NCI-H2196 treated with DMSO at 0.1 percent for 48 hours (cell line): ENCODE measurements at regions not wholly inside any gene's neighbourhood (a gene's known extent, or its start where the extent isn't known, plus 50 kb on each side); places are given as distances from the start of the nearest gene placed in this dataset.
"Not testable (repeated sequence)": the region's sequence is repeated elsewhere in the genome, so short reads cannot be mapped to it uniquely, and the experiment has no call there.

Experiments used
- DNase-seq: peaks from one replicate; lab custom pipeline; 2025; ENCODE audit not compliant: unreplicated experiment; lab: John Stamatoyannopoulos, UW

DNA sequence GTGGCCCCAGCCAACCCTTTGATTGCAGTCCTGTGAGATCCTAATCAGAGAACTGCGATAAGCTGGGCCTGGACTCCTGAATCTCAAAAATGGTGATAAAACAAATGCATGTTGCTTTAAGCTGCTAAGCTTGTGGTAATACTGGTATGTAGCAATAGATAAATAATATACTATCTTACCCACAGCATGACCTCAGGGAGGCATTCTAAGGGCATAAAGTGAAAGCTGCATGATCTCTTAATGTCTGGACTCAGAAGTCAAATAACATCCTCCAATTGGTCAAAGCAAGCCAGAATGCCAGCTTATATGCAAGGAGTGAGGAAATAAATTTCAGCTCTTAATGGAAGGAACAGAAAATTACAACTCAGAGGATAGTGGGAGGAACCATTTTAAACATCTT, 246.1 kb downstream of the FSIP2 start:
- no peak for DNase-seq

DNA sequence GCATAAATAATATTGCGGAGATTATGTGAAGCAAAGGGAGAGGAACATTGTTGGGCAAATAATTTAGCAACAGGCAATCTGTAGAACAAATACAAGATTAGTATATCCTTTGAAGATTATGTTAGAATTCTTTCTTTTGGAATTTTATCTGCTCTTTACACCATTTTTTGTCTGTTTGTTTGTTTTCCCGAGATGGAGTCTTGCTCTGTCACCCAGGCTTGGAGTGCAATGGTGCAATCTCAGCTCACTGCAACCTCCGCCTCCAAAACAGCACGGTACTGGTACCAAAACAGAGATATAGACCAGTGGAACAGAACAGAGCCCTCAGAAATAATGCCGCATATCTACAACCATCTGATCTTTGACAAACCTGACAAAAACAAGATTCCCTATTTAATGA, 250.3 kb downstream of the FSIP2 start:
- not testable (repeated sequence) for DNase-seq

GRCh38 chr2:185990861-185991525, 252.4 kb downstream of the FSIP2 start:
- no peak for DNase-seq

- DNase-seq, result no peak
These were observed 260.0 kb downstream of the FSIP2 start for GRCh38 chr2:185998562-185999070.

GRCh38 chr2:186009341-186009740, 270.7 kb downstream of the FSIP2 start:
- no peak for DNase-seq

DNA sequence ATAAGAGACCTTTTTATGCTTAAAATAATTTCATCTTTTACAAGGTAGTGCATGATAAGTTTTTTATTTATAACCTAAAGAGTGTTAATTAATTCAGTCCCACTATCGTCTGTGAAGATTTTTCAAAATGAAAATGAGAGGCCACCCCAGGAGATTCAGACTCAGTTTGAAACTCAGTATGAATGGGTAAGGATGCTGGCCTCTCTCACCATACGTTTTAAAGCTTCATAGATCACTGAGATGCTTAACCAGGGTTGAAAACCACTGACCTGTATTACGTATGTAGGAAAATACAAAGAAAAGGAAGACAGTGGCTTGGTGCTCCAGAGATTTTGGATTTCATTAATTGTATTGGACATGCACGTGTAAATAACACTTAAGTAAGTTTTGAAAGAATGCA, 278.7 kb downstream of the FSIP2 start:
- DNase-seq, result no peak

- DNase-seq, result no peak
These were observed 286.3 kb downstream of the FSIP2 start for GRCh38 chr2:186024921-186025320.

DNA sequence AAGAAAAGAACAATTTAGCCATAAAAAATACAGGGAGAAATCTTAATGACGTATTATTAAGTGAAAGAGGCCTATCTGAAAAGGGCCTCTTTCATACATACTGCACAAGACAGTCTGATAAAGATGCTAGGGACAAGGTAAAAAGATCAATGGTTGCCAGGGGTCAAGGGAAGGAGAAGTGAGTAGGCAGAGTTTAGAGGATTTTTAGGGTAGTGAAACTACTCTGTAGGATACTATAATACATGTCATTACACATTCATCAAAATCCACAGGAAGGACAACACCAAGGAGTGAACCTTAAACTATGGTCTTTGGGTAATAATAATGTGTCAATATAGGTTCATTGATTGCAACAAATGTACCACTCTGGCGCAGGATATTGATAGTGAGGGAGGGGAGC, 289.3 kb downstream of the FSIP2 start:
- DNase-seq, result no peak

GRCh38 chr2:186031229-186031628, 292.6 kb downstream of the FSIP2 start:
- no peak for DNase-seq

DNA sequence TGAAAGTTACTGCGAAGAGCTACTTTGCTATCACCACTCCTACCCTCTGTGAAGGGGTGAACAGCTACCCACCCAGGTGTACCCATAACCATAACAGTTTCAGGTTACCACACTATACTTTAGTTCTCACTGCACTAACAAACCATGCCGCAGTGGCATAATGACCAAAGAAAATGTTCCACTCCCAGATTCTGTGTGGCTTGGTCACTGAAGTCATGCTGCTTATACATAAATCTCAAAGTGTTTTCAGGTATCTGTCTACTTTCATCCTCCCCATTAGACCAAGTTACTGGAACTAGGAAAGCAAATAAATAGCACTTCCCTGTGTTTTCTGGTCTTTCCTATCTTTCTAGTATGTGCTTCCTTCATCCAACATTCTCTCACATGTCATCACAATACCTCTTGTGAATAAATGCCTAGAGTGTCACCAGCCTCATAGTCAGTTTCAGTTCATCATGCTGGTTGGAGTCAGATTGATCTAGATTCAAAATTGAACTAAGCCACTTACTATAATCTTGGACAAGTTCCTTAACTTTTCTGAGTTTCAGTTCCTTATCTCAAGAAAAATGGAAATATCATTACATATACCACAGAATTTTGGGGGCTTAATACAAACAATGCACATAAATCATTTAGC, 293.6 kb downstream of the FSIP2 start:
- no peak for DNase-seq

DNA sequence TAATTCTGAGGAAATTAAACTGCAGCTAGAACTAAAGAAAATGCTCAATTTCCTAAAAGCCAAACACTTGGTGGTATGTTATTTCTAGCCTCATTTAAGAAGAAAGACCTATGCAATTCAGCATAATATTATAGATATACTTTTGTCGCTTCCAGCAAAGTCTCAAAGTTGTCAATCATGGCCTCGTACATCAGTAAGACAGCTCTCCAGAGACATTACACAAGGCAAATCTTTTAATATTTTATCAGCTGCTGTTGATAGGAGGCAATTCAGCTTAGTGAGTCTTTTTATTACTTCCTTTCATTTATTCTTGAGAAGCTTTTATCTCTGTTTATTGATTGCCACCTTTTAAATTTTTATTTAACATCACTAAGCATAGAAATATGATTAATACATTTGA, 294.3 kb downstream of the FSIP2 start:
- no peak for DNase-seq

DNA sequence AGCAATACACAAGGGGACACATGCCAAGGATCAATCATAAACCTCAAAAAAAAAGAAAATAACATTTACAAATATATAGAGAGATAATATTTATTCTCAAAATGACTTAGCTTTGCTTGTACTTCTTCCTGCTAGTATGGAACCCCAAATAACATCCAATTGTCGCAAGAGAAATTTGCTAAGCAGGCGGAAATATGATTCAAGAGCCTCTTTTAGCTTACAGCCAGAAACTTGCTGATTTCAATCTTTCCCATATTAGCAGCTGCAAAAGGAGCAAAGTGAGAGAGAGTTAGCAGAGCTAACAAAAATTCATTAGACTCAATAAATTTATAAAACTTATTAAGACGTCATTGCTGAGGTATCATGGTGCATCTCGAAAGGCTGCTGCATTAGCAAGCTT, 294.9 kb downstream of the FSIP2 start:
- no peak for DNase-seq

DNA sequence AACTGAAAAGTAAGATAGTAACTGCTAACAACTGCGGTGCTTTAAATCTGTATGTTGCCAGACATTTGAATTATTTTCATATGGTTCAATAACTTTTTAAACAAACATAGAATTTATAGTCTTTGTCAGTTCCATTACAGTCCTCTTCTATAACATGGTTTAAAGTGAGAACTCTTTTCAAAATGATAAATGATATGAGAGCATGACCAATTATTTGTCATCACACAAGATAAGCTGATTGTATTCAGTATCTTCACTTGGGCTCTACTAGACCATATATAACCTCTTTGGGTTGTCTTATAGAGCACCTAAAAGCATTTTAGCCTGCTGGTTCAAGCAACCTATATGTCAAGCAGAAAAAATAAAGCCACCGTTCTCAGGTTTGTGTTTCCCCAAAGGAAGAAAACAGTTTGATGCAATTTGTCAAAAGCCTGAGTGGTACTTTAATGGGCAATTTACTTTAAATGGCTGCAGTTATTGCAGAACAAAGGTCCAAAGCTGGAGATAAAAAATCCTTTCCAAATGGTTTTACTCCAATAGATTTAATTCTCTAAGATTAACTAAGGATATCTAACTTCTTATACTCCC, 298.4 kb downstream of the FSIP2 start:
- no peak for DNase-seq

- DNase-seq, result no peak
These were observed 303.8 kb downstream of the FSIP2 start for GRCh38 chr2:186042207-186043028.

- DNase-seq, result no peak
These were observed 306.2 kb downstream of the FSIP2 start for GRCh38 chr2:186044761-186045160.

- DNase-seq, result no peak
These were observed 314.3 kb downstream of the FSIP2 start for GRCh38 chr2:186052930-186053329.

GRCh38 chr2:186058614-186059013, 320.0 kb downstream of the FSIP2 start:
- DNase-seq, result no peak

- peak; percentile 34 for DNase-seq
These were observed 320.5 kb downstream of the FSIP2 start for GRCh38 chr2:186059096-186059495.

DNA sequence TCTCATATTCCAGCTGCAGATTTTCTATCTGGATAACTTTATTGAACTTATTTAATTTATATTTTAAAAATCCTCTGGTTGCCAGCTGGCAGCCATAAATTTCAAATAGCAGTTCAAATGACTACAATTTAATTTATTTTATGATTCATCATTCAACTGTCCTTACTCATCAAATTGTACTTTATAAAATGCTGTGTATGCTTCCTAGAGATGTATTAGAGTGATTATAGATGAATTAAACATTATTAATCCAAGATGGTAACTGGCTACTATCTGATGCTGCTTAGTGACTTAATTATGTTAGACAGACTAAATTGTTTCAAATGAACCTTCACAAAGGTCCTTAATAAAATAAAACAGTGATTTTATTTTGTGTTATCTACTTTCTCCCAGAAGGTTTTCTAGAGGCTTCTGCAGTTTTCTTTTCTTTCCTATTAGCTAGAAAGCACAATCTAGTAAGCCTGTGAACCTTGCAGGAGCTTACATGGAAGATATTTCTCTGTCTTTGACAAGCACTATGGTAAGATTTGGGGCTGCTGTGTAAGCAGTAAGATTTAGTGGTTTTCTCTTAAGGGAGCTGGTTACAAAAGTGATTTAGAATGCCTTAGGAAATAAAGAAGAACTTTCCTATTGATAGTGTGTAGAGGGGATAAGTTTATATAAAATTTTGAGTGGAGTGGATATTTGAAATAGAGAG, 322.3 kb downstream of the FSIP2 start:
- DNase-seq, result no peak

DNA sequence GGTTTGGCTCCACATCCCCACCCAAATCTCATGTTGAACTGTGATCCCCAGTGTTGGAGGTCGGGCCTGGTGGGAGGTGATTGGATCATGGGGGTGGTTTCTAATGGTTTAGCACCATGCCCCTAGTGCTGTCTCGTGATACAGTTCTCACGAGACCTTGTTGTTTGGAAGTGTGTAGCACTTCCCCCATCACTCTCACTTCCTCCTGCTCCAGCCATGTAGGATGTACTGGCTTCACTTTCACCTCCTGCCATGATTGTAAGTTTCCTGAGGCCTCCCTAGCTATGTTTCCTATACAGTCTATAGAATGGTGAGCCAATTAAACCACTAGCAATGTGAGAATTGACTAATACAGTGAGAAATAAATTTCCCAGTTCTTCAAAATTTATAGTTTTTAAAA, 325.9 kb downstream of the FSIP2 start:
- no peak for DNase-seq

DNA sequence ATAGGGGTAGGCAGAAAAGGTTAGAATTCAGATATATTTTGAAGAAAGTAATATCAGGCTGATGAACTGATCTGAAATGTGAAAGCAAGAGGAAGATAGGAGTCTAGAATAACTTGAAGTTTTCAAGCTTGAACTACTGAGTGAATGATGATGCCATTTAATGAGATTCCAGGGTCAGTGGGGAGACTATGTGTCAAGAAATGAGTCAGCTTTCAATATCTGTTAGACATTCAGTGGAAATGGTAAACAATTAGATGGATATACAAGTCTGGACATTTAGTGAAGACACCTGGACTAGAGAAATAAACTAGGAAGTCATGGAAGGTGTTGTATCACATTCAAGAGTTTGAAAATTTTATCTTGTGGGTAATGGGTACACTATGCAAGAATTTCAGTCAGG, 326.9 kb downstream of the FSIP2 start:
- no peak for DNase-seq
